HG03342 (cell line): ENCODE measurements at regions not wholly inside any gene's neighbourhood (a gene's known extent, or its start where the extent isn't known, plus 50 kb on each side); places are given as distances from the start of the nearest gene placed in this dataset.
"Not testable (repeated sequence)": the region's sequence is repeated elsewhere in the genome, so short reads cannot be mapped to it uniquely, and the experiment has no call there.

Source experiments
- ATAC-seq: cut with Tn5 transposase; IDR thresholded peaks from one replicate; pipeline ENCODE4 v1.9.1; 2021; ENCODE audit warnings: mild to moderate bottlenecking, moderate library complexity; ENCODE audit not compliant: unreplicated experiment

DNA sequence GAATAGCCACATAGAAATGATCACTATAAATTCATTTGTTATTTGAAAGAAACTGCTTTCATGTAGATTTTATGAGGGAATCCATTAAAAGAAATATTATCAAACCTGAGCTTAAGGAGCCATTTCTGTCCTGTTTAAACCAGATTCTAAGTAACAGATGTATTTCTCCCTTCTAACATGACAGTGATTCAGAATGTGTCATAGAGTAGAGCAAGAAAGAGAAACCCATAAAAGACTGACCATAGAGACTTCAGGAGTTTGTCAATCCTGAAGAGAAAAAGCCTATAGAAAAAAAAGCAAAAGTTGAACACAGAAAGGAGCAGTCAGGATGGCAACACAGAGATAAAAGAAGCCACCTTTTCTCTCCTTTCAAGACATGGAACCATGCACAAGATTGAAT lies 390.6 kb downstream of the PRIM2 start:
- not testable (repeated sequence) for ATAC-seq

DNA sequence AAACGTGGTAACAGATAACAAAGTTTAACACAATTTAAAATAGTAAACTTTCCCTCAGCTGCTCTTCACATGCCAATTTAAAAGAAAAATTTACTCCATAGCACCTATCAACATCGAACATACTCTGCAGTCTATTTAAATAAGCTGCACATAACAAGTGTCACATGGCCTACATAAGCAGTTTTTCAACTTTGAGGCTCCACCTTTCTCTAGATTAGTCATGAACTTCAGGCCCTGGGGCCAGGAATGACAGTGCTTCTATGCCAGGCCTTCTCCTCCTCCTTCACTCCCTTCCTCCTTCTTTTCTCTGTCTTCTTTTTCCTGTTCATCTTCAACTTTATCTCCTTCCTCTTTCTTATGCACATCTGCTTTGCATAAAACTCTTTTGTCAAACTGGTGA lies 405.1 kb downstream of the PRIM2 start:
- ATAC-seq = not testable (repeated sequence)

DNA sequence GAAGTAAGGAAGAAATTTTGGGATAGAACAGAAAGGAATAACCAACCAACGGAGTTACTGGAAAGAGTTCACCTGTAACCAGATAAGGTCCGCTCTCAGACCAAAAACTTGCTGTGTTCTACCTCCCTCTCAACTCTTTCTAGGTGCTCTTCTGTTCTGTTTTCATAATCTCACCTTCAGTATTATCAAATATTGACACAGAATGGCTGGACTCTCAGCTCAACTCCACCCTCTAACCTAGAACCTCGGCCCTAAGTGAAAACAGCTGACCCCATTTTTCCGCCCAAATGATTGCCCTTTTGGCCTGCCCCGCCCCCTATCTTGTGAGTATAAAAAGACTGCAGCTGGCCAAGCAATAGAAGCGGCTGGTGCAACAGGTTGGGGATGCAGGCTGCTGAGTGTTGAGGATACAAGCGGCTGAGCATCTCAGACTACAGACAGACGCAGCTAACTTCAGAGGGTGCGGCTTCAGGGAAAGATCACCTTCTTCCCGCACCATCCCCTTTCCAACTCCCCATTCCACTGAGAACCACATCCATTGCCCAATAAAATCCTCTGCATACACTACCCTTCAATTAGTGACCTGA lies 406.5 kb downstream of the PRIM2 start:
- ATAC-seq = not testable (repeated sequence)

DNA sequence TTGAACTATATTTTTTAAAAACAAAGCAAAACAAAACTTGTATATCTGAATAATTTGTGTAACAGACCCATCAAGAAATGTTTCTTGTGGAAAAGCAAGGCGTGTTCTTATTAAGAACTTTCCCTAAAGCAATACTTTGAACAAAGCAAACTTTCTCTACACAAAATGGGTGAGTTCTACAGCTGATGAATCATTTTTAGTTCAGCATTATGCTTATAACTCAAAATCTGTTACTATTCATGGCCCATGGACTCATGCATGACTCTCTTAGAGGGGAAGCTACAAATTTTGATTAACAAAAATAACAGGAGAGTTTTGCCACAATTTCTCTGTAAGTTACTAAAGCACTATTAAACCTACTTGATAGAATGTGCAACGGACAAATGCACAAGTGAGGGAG lies 412.0 kb downstream of the PRIM2 start:
- not testable (repeated sequence) for ATAC-seq

DNA sequence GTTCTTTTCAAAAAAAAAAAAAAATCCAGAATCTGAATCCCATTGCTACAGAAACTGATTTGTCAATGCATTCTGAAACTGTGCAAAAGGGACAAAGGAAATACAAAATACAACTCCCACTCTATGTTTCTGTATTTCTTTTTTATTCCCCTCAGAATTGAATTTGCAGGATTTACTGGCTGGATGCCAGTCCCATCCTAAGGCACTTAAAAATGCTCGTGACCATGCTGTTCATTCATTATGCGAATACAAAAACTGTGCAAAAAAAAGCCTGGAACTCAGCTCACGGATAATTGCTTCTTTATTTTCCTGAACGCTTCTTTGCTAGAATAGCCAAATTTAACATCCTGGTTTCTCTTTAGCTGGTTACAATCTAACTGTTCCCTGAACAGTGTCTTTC lies 413.3 kb downstream of the PRIM2 start:
- not testable (repeated sequence) for ATAC-seq

DNA sequence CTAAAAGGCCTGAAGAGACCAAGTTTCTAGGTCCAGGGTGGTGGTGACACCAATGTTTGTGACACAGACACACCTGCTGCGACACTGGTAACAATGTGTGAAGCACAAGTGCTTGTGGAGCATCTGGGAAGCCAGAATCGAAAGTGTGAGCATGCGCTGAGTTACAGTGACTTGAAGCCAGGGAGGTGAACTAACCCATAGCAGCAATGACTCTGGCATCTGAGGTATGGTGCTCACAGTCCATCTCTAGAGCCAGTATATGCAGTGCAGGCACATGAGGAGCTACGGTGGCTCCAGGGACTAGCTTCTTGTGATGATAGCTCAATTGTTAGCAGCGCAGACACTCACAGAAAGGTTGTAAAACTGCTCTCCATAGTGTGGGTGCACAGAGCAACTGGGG lies 430.3 kb downstream of the PRIM2 start:
- not testable (repeated sequence) for ATAC-seq

DNA sequence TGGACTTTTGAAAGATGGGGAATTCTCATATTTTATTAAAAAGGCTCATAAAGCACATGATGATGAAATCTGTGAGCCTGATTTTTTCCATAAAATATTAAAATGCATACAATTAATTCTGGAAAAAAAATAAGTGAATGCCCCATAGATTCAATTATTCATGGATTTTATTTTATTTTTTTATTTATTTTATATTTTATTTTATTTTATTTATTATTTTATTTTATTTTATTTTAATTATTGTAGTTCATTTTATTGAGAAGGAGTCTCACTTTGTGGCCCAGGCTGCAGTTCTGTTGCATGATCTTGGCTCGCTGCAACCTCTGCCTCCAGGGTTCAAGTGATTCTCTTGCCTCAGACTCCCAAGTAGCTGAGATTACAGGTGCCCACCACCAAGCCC lies 442.4 kb downstream of the PRIM2 start:
- ATAC-seq = not testable (repeated sequence)

DNA sequence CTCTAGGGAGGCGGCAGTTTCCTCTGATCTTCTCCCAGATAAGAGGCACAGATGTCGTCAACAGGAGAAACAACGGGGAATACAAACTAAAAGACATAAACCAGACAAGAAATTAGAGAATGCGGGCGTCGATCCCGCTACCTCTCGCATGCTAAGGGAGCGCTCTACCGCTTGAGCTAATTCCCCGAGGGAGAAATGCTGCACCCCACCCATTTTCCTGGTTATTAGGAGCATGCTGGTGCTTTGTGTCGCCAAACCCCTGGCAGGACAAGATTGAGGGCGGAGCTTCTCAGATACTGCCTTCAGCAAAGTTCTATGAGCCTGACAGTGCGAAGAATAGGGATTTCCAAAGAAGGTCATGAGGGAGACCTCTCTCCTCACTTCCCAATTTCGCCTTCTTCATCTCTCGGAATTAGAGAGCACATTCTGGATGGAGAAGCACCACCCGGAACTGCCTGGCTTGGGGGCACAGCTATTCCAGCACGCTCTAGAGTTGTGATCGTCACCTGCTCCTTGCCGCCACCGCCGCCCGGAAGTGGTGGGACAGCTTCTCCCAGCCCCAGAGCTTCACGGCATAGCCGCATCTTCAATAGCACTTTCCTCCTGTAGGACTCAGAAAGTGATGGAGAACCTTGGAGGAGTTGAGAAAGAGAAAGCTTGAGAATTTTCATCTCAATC lies 475.4 kb downstream of the PRIM2 start:
- peak; percentile 47 for ATAC-seq

DNA sequence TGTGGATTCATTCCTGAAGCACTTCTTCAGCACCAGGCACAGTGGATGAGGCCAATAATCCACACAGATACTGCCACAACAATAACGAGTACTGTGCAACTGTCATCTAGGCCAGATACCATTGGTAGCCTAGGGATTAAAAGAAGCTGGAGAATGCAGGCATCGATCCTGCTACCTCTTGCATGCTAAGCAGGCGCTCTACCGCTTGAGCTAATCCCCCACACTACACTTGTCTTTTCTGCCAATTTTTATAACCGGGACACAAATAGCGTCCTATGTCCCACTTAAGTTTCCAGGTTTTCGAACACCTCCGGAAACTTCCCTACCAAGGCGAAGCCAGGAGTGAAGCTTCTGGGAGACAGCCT lies 475.9 kb downstream of the PRIM2 start:
- ATAC-seq = peak; percentile 29

DNA sequence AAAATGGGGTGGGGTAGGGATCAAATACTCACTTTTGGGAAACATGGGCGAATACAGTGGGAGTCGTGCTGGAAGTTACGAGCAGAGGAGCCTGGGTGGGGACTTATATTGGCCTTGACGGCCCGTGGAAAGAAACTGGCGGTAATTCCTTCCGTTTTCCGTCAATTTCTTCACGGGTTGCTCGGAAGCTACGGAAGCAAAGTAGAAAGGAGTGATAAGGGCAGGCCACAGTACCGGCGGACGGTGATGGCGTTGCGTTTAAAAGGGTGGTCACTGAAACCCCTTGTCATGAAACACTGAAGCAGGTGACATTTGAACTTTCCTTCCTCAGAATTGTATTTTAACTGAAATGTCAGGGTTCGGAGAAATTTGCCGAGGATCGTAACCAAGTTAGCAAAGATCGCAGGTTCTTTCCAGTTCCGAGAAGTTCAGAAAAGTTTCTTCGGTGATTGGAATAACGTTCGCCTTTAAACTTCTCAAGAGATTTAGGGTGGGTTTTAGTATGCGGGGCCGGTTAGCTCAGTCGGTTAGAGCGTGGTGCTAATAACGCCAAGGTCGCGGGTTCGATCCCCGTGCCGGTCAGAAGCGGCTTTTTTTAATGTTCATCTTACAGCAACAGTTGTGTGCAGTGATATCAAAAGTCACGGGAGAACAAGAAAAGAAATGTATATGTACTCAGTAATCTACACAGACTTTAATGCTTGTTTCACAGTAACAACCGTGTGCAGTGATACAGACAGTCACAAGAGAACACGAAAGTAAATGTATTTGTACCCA lies 482.5 kb downstream of the PRIM2 start:
- not testable (repeated sequence) for ATAC-seq

DNA sequence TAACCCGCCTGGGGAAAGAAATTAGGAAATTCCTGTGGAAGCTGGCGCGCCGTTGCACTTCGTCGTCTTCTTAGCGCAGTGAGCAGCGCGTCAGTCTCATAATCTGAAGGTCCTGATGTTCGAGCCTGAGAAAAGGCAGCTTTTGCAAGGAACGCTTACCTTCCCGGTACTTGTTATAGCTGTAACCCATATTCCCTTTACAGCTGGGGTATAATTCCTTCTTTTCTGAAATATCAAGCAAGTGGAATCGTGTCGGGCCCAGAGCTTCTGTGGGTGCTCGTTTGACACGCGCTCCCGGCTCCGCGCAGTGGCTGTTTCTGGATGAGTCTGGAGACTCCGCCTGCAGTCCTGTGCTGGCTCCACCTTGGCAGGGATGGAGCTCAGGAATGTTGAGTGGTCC lies 491.2 kb downstream of the PRIM2 start:
- ATAC-seq = not testable (repeated sequence)

DNA sequence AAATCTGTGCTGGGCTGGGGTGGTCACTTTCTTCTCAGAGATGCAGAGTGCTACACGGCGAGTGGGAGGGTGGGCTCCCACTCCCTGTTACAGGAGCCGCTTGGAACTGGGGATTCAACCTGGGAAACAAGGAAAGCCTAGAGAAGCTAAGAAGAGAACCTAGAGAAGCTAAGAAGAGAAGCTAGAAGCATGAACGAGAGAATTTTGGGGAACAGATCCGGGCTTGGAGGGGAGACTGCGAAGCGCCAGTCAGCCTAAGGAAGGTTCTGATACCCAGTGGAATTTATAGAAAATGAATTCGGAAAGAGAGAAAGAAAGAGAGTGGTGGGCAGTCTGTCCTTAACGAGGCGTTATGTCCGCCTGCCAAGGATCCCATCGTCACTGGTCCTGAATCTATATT lies 492.0 kb downstream of the PRIM2 start:
- not testable (repeated sequence) for ATAC-seq

DNA sequence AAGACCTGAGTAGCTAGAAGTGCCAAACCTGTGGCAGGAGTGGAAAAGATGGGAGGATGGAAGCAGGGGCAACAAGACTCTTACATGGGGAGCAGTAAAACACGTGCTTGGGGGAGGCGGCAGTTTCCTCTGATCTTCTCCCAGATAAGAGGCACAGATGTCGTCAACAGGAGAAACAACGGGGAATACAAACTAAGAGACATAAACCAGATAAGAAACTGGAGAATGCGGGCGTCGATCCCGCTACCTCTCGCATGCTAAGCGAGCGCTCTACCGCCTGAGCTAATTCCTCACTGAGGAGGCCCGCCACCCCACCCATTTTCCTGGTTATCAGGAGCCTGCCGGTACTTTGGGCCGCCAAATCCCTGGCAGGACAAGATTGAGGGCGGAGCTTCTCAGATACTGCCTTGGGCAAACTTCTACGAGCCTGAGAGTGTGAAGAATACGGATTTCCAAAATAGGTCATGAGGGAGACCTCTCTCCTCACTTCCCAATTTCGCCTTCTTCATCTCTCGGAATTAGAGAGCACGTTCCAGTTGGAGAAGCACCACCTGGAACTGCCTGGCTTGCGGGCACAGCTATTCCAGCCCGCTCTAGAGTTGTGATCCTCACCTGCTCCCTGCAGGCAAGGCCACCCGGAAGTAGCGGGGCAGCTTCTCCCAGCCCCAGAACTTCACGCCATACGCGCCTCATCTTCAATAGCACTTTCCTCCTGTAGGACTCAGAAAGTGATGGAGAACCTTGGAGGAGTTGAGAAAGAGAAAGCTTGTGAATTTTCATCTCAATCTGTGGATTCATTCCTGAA lies 496.0 kb downstream of the PRIM2 start:
- ATAC-seq = not testable (repeated sequence)

DNA sequence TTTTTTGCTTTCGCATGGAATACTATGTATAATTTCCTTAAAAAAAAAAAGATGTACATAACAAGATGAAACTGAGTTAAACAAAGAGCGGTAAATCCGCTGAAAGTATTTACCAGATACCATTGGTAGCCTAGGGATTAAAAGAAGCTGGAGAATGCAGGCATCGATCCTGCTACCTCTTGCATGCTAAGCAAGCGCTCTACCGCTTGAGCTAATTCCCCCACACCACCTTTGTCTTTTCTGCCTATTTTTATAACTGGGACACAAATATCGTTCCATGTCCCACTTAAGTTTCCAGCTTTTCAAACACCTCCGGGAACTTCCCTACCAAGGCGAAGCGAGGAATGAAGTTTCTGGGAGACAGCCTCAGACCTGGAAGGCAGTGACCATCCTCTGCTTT lies 498.4 kb downstream of the PRIM2 start:
- ATAC-seq = not testable (repeated sequence)

DNA sequence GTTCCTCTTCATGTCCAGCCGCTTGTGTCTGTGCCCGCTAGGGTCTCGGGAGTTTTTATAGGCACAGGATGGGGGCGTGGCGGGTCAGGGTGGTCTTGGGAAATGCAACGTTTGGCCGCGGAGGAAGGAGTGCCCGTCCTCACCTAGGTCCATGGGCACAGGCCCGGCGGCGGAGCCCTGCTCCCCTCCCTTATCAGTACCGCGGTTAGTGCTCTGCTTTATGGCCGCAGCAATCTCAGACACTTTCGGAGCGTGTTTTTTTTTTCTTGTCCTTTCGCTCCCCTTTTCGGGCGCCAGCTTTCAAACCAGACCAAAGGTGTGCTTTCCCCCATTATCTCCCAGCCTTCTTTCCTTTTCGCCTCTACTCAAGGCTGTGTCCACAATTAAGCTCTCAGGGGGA lies 503.9 kb downstream of the PRIM2 start:
- not testable (repeated sequence) for ATAC-seq

DNA sequence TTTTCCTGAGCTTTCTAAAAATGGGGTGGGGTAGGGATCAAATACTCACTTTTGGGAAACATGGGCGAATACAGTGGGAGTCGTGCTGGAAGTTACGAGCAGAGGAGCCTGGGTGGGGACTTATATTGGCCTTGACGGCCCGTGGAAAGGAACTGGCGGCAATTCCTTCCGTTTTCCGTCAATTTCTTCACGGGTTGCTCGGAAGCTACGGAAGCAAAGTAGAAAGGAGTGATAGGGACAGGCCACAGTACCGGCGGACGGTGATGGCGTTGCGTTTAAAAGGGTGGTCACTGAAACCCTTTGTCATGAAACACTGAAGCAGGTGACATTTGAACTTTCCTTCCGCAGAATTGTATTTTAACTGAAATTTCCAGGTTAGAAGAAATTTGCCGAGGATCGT lies 505.0 kb downstream of the PRIM2 start:
- ATAC-seq = not testable (repeated sequence)

DNA sequence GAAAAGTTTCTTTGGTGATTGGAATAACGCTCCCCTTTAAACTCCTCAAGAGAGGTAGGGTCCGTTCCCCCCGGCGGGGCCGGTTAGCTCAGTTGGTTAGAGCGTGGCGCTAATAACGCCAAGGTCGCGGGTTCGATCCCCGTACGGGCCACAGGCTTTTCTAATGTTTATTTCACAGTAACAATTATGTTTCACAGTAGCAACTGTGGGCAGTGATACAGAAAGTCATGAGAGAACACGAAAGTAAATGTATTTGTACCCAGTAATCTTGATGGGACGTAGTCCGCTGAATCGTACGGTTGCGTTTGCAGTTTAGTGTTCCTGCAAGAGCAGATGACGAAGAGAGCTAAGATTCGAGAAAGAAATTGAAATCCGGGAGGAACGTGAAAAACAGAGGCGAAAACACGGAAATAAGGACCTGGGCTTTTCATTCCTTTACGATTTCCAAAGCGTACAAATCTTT lies 505.5 kb downstream of the PRIM2 start:
- no peak for ATAC-seq

DNA sequence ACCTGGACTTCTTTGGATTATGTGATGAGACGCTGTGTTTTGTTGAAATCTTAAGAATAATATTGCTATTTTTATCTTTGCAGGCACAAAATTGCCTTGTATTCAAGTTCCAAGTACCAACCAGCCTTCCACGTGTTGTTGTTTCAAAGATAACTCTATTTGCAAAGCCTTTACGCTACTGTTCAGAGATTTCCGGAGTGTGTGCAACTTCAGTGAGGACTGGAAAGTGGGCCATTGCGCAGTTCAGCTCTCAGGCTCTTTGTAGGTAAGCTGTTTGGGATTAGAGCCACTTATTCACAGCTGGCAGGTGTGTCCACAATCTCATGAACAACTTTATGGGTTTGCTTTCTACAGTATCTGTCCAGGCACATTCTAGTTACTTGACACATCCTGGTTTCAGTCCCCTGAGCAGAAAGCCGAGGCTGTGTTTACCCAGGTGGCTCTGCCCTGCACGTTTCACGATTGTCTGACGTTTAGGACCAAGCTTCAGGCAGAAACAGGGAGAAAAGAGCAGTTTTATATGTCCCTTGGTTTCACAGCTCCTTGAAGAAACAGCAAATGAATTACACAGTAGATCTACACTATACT lies 520.3 kb downstream of the PRIM2 start:
- ATAC-seq = not testable (repeated sequence)

DNA sequence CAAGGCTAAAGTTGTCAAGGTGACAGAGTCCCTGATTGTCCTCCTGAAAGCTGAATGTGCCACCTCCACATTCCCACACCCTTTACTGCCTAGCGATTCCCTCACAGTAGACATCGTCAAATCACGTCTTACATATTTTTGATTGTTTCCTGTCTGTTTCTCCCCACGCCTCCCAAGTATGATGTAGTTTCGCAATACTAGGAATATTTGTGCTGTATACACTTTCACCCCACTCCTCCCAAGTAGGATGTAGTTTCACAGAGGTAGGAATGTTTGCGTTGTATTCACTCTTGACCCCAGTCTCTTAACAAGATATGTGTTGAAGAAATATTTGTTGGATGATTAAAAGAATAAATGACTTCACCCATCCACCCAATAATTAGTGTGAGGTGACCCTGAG lies 524.1 kb downstream of the PRIM2 start:
- ATAC-seq = not testable (repeated sequence)

DNA sequence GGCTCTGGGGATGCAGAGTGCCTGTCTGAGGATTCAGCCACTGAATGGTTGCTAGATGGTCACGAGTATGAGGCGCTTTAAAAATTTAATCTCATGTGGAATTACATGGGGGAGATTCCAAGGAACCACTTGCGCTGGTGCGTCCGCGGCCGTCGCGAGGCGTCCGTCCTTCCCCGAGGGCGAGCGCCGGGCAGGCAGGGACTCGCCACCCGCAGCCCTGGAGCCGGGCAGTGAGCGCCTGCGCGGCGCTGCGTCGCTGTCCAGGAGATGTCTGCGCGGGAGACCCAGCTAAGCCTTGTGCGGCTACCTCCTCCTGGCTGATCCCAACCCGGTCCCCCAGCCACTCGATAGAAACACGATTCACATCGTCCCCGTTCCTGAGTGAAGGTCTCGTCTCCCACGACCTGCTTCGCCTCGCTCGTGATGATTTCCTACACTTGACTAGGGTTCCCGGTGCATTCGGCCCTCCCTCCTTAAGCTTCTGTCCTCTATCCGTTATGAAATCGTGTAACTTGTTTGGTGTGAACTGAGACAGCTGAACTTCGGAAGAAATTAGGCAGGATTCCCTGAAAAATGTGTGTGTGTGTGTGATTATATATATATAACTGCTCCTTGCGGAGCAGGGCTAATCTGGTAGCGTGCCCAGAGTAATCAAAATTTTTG lies 536.4 kb downstream of the PRIM2 start:
- not testable (repeated sequence) for ATAC-seq
